OCI-LY7 (cell line): ENCODE measurements at regions not wholly inside any gene's neighbourhood (a gene's known extent, or its start where the extent isn't known, plus 50 kb on each side); places are given as distances from the start of the nearest gene placed in this dataset.

Experiments
- BruUV-seq: library from RNA; stranded (reverse); fragments of 400-500 nt; replicated peaks from 2 replicates; lab custom pipeline; 2021; lab: Mats Ljungman, UMichigan
- CTCF ChIA-PET: fragments of 300-600 bp; sonication (Branson Sonifier 250); formaldehyde crosslinking; loops from one replicate; lab custom pipeline; 2022; ENCODE audit warnings: antibody characterized with exemption; ENCODE audit not compliant: unreplicated experiment; lab: Charles Lee
- POLR2A ChIA-PET: fragments of 300-600 bp; sonication (Branson Sonifier 250); formaldehyde crosslinking; loops from one replicate; lab custom pipeline; 2022; ENCODE audit warnings: antibody characterized with exemption; lab: Charles Lee
- DNase-seq: peaks from one replicate; pipeline ENCODE4 v3.0.0-alpha.2; 2015; ENCODE audit warnings: low spot score
- H2AFZ ChIP-seq: fragments of 200-600 bp; sonication (generic), shearing (Covaris generic); 2 replicates; pipeline ENCODE4 v1.6.1; 2014; ENCODE audit warnings: mild to moderate bottlenecking, antibody characterized with exemption, low read length, moderate library complexity
- H3K27ac ChIP-seq: fragments of 200-600 bp; sonication (generic); 2 replicates; pipeline ENCODE4 v1.5.1; 2014; ENCODE audit warnings: mixed run types, low read depth, mild to moderate bottlenecking, moderate library complexity, low read length, inconsistent platforms; ENCODE audit not compliant: poor library complexity, severe bottlenecking
- H3K36me3 ChIP-seq: fragments of 200-600 bp; sonication (generic); 2 replicates; pipeline ENCODE4 v1.6.1; 2014; ENCODE audit warnings: mild to moderate bottlenecking, antibody characterized with exemption, low read length, moderate library complexity, mixed read lengths; ENCODE audit not compliant: insufficient read depth
- H3K4me1 ChIP-seq: fragments of 200-600 bp; sonication (generic); 2 replicates; pipeline ENCODE4 v1.5.1; 2014; ENCODE audit warnings: mild to moderate bottlenecking, low read length; ENCODE audit not compliant: insufficient read depth, poor library complexity, severe bottlenecking
- H3K4me2 ChIP-seq: fragments of 200-600 bp; sonication (generic); 2 replicates; pipeline ENCODE4 v1.6.1; 2014; ENCODE audit warnings: mild to moderate bottlenecking, low read length
- H3K4me3 ChIP-seq: fragments of 200-600 bp; sonication (generic); 2 replicates; pipeline ENCODE4 v1.5.1; 2014; ENCODE audit warnings: mild to moderate bottlenecking, low read depth, low read length; ENCODE audit not compliant: poor library complexity, severe bottlenecking
- H3K79me2 ChIP-seq: fragments of 200-600 bp; sonication (generic); 2 replicates; pipeline ENCODE4 v1.6.1; 2016; ENCODE audit warnings: low read depth, mild to moderate bottlenecking, low read length, moderate library complexity, mixed read lengths; ENCODE audit not compliant: insufficient read depth
- H3K9me2 ChIP-seq: fragments of 200-600 bp; sonication (generic); 2 replicates; pipeline ENCODE4 v1.6.1; 2016; ENCODE audit warnings: mild to moderate bottlenecking, low read length, mixed read lengths; ENCODE audit not compliant: insufficient read depth
- H3K9me3 ChIP-seq: fragments of 200-600 bp; sonication (generic); 2 replicates; pipeline ENCODE4 v1.6.1; 2014; ENCODE audit warnings: mild to moderate bottlenecking, mixed run types, low read length, mixed read lengths
- H4K20me1 ChIP-seq: fragments of 200-600 bp; sonication (generic); 2 replicates; pipeline ENCODE4 v1.6.1; 2014; ENCODE audit warnings: mild to moderate bottlenecking, antibody characterized with exemption, low read length, moderate library complexity, mixed read lengths; ENCODE audit not compliant: insufficient read depth
- EZH2phosphoT487 ChIP-seq: fragments of 200-600 bp; sonication (generic); IDR thresholded peaks from 2 replicates; pipeline ENCODE4 v1.6.1; 2018; ENCODE audit warnings: low read depth, borderline replicate concordance, mild to moderate bottlenecking, mixed run types, antibody characterized with exemption, low read length, moderate library complexity, mixed read lengths
- intact Hi-C: fragments of 100-400 bp; cut with micrococcal nuclease; formaldehyde crosslinking; loops from one replicate; pipeline ENCODE4 v1.10.0; 2022; ENCODE audit not compliant: unreplicated experiment
- TF ChIP-seq, protein P1 (sequence below): fragments of 200-600 bp; sonication (generic); conservative IDR thresholded peaks from 2 replicates; pipeline ENCODE4 v1.5.1; 2014; ENCODE audit warnings: mild to moderate bottlenecking, antibody characterized with exemption, low read length, moderate library complexity, mixed read lengths

DNA sequence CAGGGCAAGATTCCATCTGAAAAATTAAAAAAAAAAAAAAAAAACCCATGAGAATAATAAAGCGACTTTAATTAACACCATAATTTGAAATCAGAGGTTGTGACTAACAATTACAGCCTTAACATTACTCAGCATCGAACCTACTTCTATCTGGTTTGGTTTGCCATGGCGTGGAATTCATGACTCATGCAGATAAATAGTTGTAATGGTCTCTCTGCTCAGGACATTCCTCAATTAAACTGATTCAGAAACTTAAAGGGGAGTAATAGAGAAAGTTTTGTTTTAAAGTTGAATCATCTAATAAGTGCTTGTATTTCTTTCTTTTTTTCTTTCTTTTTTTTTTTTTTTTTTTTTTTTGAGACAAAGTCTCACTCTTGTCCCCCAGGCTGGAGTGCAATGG, 135.5 kb downstream of the SPATA31D1 start:
- H2AFZ ChIP-seq, result no peak overlapping the region
- no peak overlapping the region for H3K27ac ChIP-seq
- H3K79me2 ChIP-seq, result no peaks in the 10 kb centered on the region
- intact Hi-C loops, result no loop called here
- no peaks in the 10 kb centered on the region for H3K36me3 ChIP-seq
- H4K20me1 ChIP-seq, result no peaks in the 10 kb centered on the region
- no peak overlapping the region for H3K4me3 ChIP-seq
- DNase-seq, result no peak
- no TSS peak for BruUV-seq
- no peak for TF ChIP-seq EZH2phosphoT487
- TF ChIP-seq, protein P1, sequence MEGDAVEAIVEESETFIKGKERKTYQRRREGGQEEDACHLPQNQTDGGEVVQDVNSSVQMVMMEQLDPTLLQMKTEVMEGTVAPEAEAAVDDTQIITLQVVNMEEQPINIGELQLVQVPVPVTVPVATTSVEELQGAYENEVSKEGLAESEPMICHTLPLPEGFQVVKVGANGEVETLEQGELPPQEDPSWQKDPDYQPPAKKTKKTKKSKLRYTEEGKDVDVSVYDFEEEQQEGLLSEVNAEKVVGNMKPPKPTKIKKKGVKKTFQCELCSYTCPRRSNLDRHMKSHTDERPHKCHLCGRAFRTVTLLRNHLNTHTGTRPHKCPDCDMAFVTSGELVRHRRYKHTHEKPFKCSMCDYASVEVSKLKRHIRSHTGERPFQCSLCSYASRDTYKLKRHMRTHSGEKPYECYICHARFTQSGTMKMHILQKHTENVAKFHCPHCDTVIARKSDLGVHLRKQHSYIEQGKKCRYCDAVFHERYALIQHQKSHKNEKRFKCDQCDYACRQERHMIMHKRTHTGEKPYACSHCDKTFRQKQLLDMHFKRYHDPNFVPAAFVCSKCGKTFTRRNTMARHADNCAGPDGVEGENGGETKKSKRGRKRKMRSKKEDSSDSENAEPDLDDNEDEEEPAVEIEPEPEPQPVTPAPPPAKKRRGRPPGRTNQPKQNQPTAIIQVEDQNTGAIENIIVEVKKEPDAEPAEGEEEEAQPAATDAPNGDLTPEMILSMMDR, result no peak
- peaks cover 43% of the 10 kb centered on the region for H3K4me1 ChIP-seq
- H3K9me2 ChIP-seq, result no peaks in the 10 kb centered on the region
- CTCF ChIA-PET, result no interaction called here
- H3K9me3 ChIP-seq, result no peaks in the 10 kb centered on the region
- POLR2A ChIA-PET, result interaction anchor here (0.7 to 8.7 kb wide), 5 partner anchors 7 to 565 kb away, joined by 3 to 109 read pairs (median 7); no protein-coding TSS in a partner anchor
- H3K4me2 ChIP-seq, result no peak overlapping the region

DNA sequence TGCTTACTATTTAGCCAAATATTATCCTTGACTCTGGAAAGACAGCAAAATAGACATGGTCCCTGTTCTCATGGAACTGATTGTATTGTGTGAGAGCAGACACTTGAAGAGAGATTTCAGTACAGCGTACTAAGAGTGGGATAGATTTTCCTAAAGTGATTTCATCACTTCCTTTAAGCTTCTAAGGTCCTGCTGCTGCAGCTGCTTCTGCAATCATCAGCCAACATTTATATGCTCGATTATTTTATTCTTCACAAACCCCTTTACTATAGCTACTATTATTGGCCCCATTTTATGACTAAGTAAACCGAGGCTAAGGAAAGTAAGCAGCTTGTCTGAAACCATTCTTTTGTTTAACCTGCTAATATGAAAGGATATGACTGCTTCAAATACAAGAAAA, 137.7 kb downstream of the SPATA31D1 start:
- Histone ChIP-seq H3K9me2 (no peaks in the 10 kb centered on the region), H3K9me3 (no peaks in the 10 kb centered on the region), H3K4me2 (peak overlapping the region; percentile 78), H3K4me1 (peaks cover 59% of the 10 kb centered on the region), H3K4me3 (no peak overlapping the region), H2AFZ (peak overlapping the region; percentile 95; the same call in 1 of the 2 replicates), H4K20me1 (no peaks in the 10 kb centered on the region), H3K36me3 (no peaks in the 10 kb centered on the region; the same call in 1 of the 2 replicates), H3K27ac (peak overlapping the region; percentile 99), H3K79me2 (no peaks in the 10 kb centered on the region)
- no TSS peak for BruUV-seq
- peak; percentile 46 for DNase-seq
- intact Hi-C loops, result no loop called here
- POLR2A ChIA-PET, result interaction anchor here (1.0 to 8.7 kb wide), 9 partner anchors 9 to 74 kb away, joined by 3 to 109 read pairs (median 8); no protein-coding TSS in a partner anchor
- CTCF ChIA-PET, result interaction anchor here (1.1 to 1.2 kb wide), 2 partner anchors 25 kb away, joined by 3 to 6 read pairs; no protein-coding TSS in a partner anchor
- no peak for TF ChIP-seq EZH2phosphoT487
- TF ChIP-seq, protein P1, result no peak

DNA sequence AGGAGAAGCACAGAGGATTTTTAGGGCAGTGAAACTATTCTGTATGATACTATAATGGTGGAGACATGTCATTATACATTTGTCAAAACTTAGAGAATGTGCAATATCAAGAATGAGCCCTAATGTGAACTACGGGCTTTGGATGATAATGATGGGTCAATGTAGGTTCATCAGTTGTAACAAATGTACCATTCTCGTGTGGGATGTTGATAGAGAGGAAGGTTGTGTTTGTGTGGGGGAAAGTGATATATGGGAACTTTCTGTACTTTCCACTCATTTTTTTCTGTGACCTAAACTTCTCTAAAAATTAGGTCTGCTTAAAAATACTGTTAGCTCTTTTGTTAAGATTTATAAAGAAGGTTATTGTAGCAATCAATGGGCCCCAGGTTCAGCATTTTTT, 138.9 kb downstream of the SPATA31D1 start:
- POLR2A ChIA-PET, result interaction anchor here (0.8 to 8.7 kb wide), 16 partner anchors 9 to 131 kb away, joined by 3 to 109 read pairs (median 6); no protein-coding TSS in a partner anchor
- TSS peak; percentile 96 for BruUV-seq

More for the DNA sequence above, 138.9 kb downstream of the SPATA31D1 start:
- Histone ChIP-seq H4K20me1 (no peaks in the 10 kb centered on the region), H3K27ac (peak overlapping the region; percentile 99), H3K9me2 (no peaks in the 10 kb centered on the region), H3K36me3 (peaks cover 3% of the 10 kb centered on the region; the same call in 1 of the 2 replicates), H3K79me2 (no peaks in the 10 kb centered on the region), H3K4me2 (peak overlapping the region; percentile 78), H3K4me3 (peak overlapping the region; percentile 47), H2AFZ (peak overlapping the region; percentile 95), H3K4me1 (peaks cover 71% of the 10 kb centered on the region), H3K9me3 (no peaks in the 10 kb centered on the region)
- TF ChIP-seq, protein P1, result no peak
- TF ChIP-seq EZH2phosphoT487, result no peak
- intact Hi-C loops, result no loop called here
- DNase-seq, result peak; percentile 26
- CTCF ChIA-PET, result no interaction called here
